Breast epithelium (tissue), 4 donors: ENCODE measurements at regions not wholly inside any gene's neighbourhood (a gene's known extent, or its start where the extent isn't known, plus 50 kb on each side); places are given as distances from the start of the nearest gene placed in this dataset.

Experiments
- DNase-seq, 2 donors: peaks; one replicate each; pipeline ENCODE4 v3.0.0-alpha.2; 2019; ENCODE audit warnings: low spot score in 2 of 2
- H3K27ac ChIP-seq, 2 donors: fragments of 200-600 bp; sonication (generic) in 1 of 2; one replicate each; pipeline ENCODE4 v1.5.1; 2016 to 2019; ENCODE audit warnings: mild to moderate bottlenecking in 1 of 2
- H3K27me3 ChIP-seq, 2 donors: fragments of 200-600 bp; sonication (generic) in 1 of 2; one replicate each; pipeline versions ENCODE4 v1.5.1 to v1.6.0; 2017 to 2019; ENCODE audit warnings: control low read depth in 1 of 2, mild to moderate bottlenecking in 1 of 2
- H3K36me3 ChIP-seq: fragments of 200-600 bp; one replicate; pipeline ENCODE4 v1.5.1; 2019
- H3K4me1 ChIP-seq, 2 donors: fragments of 200-600 bp; sonication (generic); one replicate each; pipeline ENCODE4 v1.5.1; 2016 to 2019; ENCODE audit warnings: control low read depth in 1 of 2
- H3K4me3 ChIP-seq, 3 donors: fragments of 200-600 bp; sonication (generic); 1 replicate in 2 of 3; 2 replicates in 1 of 3; pipeline ENCODE4 v1.5.1; 2016 to 2019; ENCODE audit warnings: mild to moderate bottlenecking in 3 of 3, moderate library complexity in 2 of 3
- H3K9me3 ChIP-seq, 2 donors: fragments of 200-600 bp; sonication (generic) in 1 of 2; one replicate each; pipeline ENCODE4 v1.5.1; 2016 to 2019; ENCODE audit warnings: control low read depth in 1 of 2
- CTCF ChIP-seq, 3 donors: fragments of 450-650 bp; IDR thresholded peaks; one replicate each; pipeline ENCODE4 v1.5.1; 2016 to 2017; ENCODE audit warnings: antibody characterized with exemption in 3 of 3, mild to moderate bottlenecking in 3 of 3, moderate library complexity in 3 of 3
- POLR2A ChIP-seq: fragments of 450-650 bp; IDR thresholded peaks from one replicate; pipeline ENCODE4 v1.6.1; 2016; ENCODE audit warnings: antibody characterized with exemption, mild to moderate bottlenecking, moderate library complexity
- POLR2AphosphoS5 ChIP-seq, 3 donors: sonication (generic); formaldehyde crosslinking; IDR thresholded peaks; one replicate each; pipeline ENCODE4 v1.6.1; 2017; ENCODE audit warnings: antibody characterized with exemption in 3 of 3
- intact Hi-C: fragments of 100-400 bp; cut with DNase I; formaldehyde crosslinking; loops from one replicate; pipeline ENCODE4 v1.15.1; 2023; ENCODE audit warnings: low total_unique reads

- H3K9me3 ChIP-seq = no peaks in the 10 kb centered on the region
- intact Hi-C loops = no loop called here
- no peak overlapping the region for H3K27ac ChIP-seq
- H3K4me3 ChIP-seq = no peak overlapping the region
- no peaks in the 10 kb centered on the region for H3K4me1 ChIP-seq
- DNase-seq = no peak
- no peaks in the 10 kb centered on the region for H3K27me3 ChIP-seq
- TF ChIP-seq POLR2A (no peak), CTCF (IDR thresholded peaks at IDR 0.05) (no peak), POLR2AphosphoS5 (IDR thresholded peaks at IDR 0.05) (no peak)
- no peaks in the 10 kb centered on the region for H3K36me3 ChIP-seq
These were observed 179.0 kb downstream of the NUFIP1 start for GRCh38 chr13:44810061-44810840.

DNA sequence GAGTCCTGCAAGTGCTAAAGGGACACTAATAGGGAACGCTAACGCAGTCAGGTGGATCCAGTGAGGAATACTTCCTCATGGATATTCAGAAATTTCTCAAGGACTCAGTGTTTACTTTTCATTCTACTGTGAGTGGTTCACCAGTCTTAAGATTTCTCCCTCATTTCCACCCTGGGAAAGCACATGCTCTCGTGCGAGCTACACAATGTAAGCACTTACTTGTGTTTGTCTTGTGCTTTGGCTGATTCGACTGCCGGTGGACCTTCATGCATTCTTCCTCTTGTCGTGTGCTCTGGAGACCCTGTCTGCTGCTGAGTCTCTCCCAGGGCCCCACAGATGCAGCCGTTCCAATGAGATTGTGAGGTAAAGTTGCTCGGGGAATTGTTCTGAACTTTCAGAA, 180.1 kb downstream of the NUFIP1 start:
- H3K36me3 ChIP-seq = no peaks in the 10 kb centered on the region
- no peaks in the 10 kb centered on the region for H3K4me1 ChIP-seq
- no peaks in the 10 kb centered on the region for H3K9me3 ChIP-seq
- TF ChIP-seq POLR2A (no peak), POLR2AphosphoS5 (IDR thresholded peaks at IDR 0.05) (no peak), CTCF (IDR thresholded peaks at IDR 0.05) (no peak)
- DNase-seq = no peak
- intact Hi-C loops = loop anchor here (5.0 kb wide), 1 partner anchor 772 kb away; no protein-coding TSS in a partner anchor
- H3K27ac ChIP-seq = no peak overlapping the region
- no peak overlapping the region for H3K4me3 ChIP-seq
- H3K27me3 ChIP-seq = no peaks in the 10 kb centered on the region

DNA sequence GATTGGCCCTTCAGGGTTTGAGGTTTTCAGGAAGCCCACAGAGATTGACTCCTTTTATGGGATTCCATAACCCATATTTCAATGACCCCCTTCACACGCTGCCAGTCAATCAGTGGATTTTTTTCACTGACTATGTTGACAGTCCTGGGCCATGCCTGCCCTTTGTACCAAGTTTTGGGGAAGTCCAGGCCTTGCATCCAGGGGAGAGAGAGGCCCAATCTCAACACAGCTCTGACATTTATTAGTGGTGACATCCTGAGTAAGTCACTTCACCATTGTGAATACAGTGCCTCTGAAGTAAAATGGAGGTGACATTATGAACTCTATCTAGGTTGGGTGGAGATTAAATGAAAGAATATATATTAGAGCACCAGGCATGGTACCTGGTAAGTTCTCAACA, 181.1 kb downstream of the NUFIP1 start:
- TF ChIP-seq POLR2AphosphoS5 (IDR thresholded peaks at IDR 0.05) (no peak), CTCF (IDR thresholded peaks at IDR 0.05) (no peak)
- H3K9me3 ChIP-seq = no peaks in the 10 kb centered on the region
- intact Hi-C loops = loop anchor here (5.0 kb wide), 1 partner anchor 771 kb away; no protein-coding TSS in a partner anchor
- H3K4me3 ChIP-seq = no peak overlapping the region
- H3K27ac ChIP-seq = no peak overlapping the region
- no peaks in the 10 kb centered on the region for H3K27me3 ChIP-seq
- H3K4me1 ChIP-seq = no peaks in the 10 kb centered on the region
- H3K36me3 ChIP-seq = no peaks in the 10 kb centered on the region
- DNase-seq = no peak

DNA sequence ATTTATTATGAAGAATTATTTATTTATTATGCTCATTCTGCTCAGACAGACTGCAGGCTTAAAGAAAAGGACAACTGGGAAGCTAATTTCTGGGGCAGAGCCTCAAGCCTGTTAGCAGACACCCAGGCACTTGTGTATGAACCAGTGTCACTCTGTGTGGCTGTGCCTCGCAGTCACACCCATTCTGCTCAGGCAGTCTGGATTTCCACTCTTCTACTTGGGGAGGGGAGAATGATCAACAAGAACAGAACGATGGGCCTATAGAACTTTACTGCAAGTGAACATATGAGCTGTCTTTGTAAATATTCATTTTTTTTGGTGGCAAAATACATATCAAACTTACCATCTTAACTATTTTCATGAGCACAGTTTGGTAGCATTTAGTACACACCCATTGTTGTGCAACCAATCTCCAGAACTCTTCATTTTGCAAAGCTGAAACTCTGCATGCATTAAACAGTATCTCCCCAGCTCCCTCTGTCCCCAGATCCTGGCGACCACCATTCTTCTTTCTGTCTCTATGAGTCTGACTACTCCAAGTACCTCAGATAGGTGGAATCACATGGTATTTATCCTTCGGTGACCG, 181.7 kb downstream of the NUFIP1 start:
- Histone ChIP-seq H3K27ac (no peak overlapping the region), H3K4me1 (no peaks in the 10 kb centered on the region), H3K36me3 (no peaks in the 10 kb centered on the region), H3K9me3 (no peaks in the 10 kb centered on the region), H3K4me3 (no peak overlapping the region), H3K27me3 (no peaks in the 10 kb centered on the region)
- no peak for DNase-seq
- intact Hi-C loops = loop anchor here (5.0 kb wide), 1 partner anchor 770 kb away; no protein-coding TSS in a partner anchor
- TF ChIP-seq CTCF (IDR thresholded peaks at IDR 0.05) (no peak), POLR2AphosphoS5 (IDR thresholded peaks at IDR 0.05) (no peak), POLR2A (no peak)

- Histone ChIP-seq H3K9me3 (no peaks in the 10 kb centered on the region), H3K36me3 (no peaks in the 10 kb centered on the region), H3K27me3 (no peaks in the 10 kb centered on the region), H3K4me3 (no peak overlapping the region), H3K4me1 (no peaks in the 10 kb centered on the region), H3K27ac (no peak overlapping the region)
- no peak for DNase-seq
- intact Hi-C loops = loop anchor here (5.0 kb wide), 1 partner anchor 770 kb away; no protein-coding TSS in a partner anchor
- TF ChIP-seq POLR2A (no peak), CTCF (IDR thresholded peaks at IDR 0.05) (no peak), POLR2AphosphoS5 (IDR thresholded peaks at IDR 0.05) (no peak)
These were observed 182.4 kb downstream of the NUFIP1 start for GRCh38 chr13:44806826-44807225.
